OCI-LY7 (cell line): ENCODE measurements at regions not wholly inside any gene's neighbourhood (a gene's known extent, or its start where the extent isn't known, plus 50 kb on each side); places are given as distances from the start of the nearest gene placed in this dataset.
"Not testable (repeated sequence)": the region's sequence is repeated elsewhere in the genome, so short reads cannot be mapped to it uniquely, and the experiment has no call there.

Experiments used
- BruUV-seq: library from RNA; stranded (reverse); fragments of 400-500 nt; replicated peaks from 2 replicates; lab custom pipeline; 2021; lab: Mats Ljungman, UMichigan
- CTCF ChIA-PET: fragments of 300-600 bp; sonication (Branson Sonifier 250); formaldehyde crosslinking; loops from one replicate; lab custom pipeline; 2022; ENCODE audit warnings: antibody characterized with exemption; ENCODE audit not compliant: unreplicated experiment; lab: Charles Lee
- POLR2A ChIA-PET: fragments of 300-600 bp; sonication (Branson Sonifier 250); formaldehyde crosslinking; loops from one replicate; lab custom pipeline; 2022; ENCODE audit warnings: antibody characterized with exemption; lab: Charles Lee
- DNase-seq: peaks from one replicate; pipeline ENCODE4 v3.0.0-alpha.2; 2015; ENCODE audit warnings: low spot score
- H2AFZ ChIP-seq: fragments of 200-600 bp; sonication (generic), shearing (Covaris generic); 2 replicates; pipeline ENCODE4 v1.6.1; 2014; ENCODE audit warnings: mild to moderate bottlenecking, antibody characterized with exemption, low read length, moderate library complexity
- H3K27ac ChIP-seq: fragments of 200-600 bp; sonication (generic); 2 replicates; pipeline ENCODE4 v1.5.1; 2014; ENCODE audit warnings: mixed run types, low read depth, mild to moderate bottlenecking, moderate library complexity, low read length, inconsistent platforms; ENCODE audit not compliant: poor library complexity, severe bottlenecking
- H3K36me3 ChIP-seq: fragments of 200-600 bp; sonication (generic); 2 replicates; pipeline ENCODE4 v1.6.1; 2014; ENCODE audit warnings: mild to moderate bottlenecking, antibody characterized with exemption, low read length, moderate library complexity, mixed read lengths; ENCODE audit not compliant: insufficient read depth
- H3K4me1 ChIP-seq: fragments of 200-600 bp; sonication (generic); 2 replicates; pipeline ENCODE4 v1.5.1; 2014; ENCODE audit warnings: mild to moderate bottlenecking, low read length; ENCODE audit not compliant: insufficient read depth, poor library complexity, severe bottlenecking
- H3K4me2 ChIP-seq: fragments of 200-600 bp; sonication (generic); 2 replicates; pipeline ENCODE4 v1.6.1; 2014; ENCODE audit warnings: mild to moderate bottlenecking, low read length
- H3K4me3 ChIP-seq: fragments of 200-600 bp; sonication (generic); 2 replicates; pipeline ENCODE4 v1.5.1; 2014; ENCODE audit warnings: mild to moderate bottlenecking, low read depth, low read length; ENCODE audit not compliant: poor library complexity, severe bottlenecking
- H3K79me2 ChIP-seq: fragments of 200-600 bp; sonication (generic); 2 replicates; pipeline ENCODE4 v1.6.1; 2016; ENCODE audit warnings: low read depth, mild to moderate bottlenecking, low read length, moderate library complexity, mixed read lengths; ENCODE audit not compliant: insufficient read depth
- H3K9me2 ChIP-seq: fragments of 200-600 bp; sonication (generic); 2 replicates; pipeline ENCODE4 v1.6.1; 2016; ENCODE audit warnings: mild to moderate bottlenecking, low read length, mixed read lengths; ENCODE audit not compliant: insufficient read depth
- H3K9me3 ChIP-seq: fragments of 200-600 bp; sonication (generic); 2 replicates; pipeline ENCODE4 v1.6.1; 2014; ENCODE audit warnings: mild to moderate bottlenecking, mixed run types, low read length, mixed read lengths
- H4K20me1 ChIP-seq: fragments of 200-600 bp; sonication (generic); 2 replicates; pipeline ENCODE4 v1.6.1; 2014; ENCODE audit warnings: mild to moderate bottlenecking, antibody characterized with exemption, low read length, moderate library complexity, mixed read lengths; ENCODE audit not compliant: insufficient read depth
- EZH2phosphoT487 ChIP-seq: fragments of 200-600 bp; sonication (generic); IDR thresholded peaks from 2 replicates; pipeline ENCODE4 v1.6.1; 2018; ENCODE audit warnings: low read depth, borderline replicate concordance, mild to moderate bottlenecking, mixed run types, antibody characterized with exemption, low read length, moderate library complexity, mixed read lengths
- intact Hi-C: fragments of 100-400 bp; cut with micrococcal nuclease; formaldehyde crosslinking; loops from one replicate; pipeline ENCODE4 v1.10.0; 2022; ENCODE audit not compliant: unreplicated experiment
- TF ChIP-seq, protein P1 (sequence below): fragments of 200-600 bp; sonication (generic); conservative IDR thresholded peaks from 2 replicates; pipeline ENCODE4 v1.5.1; 2014; ENCODE audit warnings: mild to moderate bottlenecking, antibody characterized with exemption, low read length, moderate library complexity, mixed read lengths

DNA sequence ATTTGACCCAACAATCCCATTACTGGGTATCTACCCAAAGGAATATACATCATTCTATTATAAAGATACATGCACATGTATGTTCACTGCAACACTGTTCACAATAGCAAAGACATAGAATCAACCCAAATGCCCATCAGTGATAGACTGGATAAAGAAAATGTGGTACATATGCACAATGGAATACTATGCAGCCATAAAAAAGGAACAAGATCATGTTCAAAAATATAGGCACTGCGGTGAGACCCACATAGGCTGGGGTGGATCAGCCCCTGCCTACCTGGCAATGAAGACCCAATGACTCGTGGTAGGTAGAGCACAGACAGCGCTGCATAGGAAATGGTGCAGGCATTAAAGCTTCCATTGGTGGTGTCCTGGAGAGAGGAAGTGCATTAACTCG lies 88.6 kb upstream of the NFIL3 start:
- POLR2A ChIA-PET, BruUV-seq, H3K79me2 ChIP-seq, H3K4me3 ChIP-seq, H3K27ac ChIP-seq, H3K9me2 ChIP-seq, H3K9me3 ChIP-seq, CTCF ChIA-PET, H2AFZ ChIP-seq, H3K36me3 ChIP-seq, DNase-seq, intact Hi-C loops, H3K4me2 ChIP-seq, H4K20me1 ChIP-seq, H3K4me1 ChIP-seq: not testable (repeated sequence)

- Histone ChIP-seq H4K20me1 (no peaks in the 10 kb centered on the region), H3K4me3 (no peak overlapping the region), H3K79me2 (no peaks in the 10 kb centered on the region), H3K36me3 (no peaks in the 10 kb centered on the region), H3K4me2 (no peak overlapping the region), H2AFZ (no peak overlapping the region), H3K9me2 (no peaks in the 10 kb centered on the region), H3K27ac (no peak overlapping the region), H3K9me3 (no peaks in the 10 kb centered on the region), H3K4me1 (no peaks in the 10 kb centered on the region)
- BruUV-seq = no TSS peak
- ChIA-PET CTCF (no interaction called here), POLR2A (no interaction called here)
- no peak for DNase-seq
- TF ChIP-seq EZH2phosphoT487 = no peak
- TF ChIP-seq, protein P1, sequence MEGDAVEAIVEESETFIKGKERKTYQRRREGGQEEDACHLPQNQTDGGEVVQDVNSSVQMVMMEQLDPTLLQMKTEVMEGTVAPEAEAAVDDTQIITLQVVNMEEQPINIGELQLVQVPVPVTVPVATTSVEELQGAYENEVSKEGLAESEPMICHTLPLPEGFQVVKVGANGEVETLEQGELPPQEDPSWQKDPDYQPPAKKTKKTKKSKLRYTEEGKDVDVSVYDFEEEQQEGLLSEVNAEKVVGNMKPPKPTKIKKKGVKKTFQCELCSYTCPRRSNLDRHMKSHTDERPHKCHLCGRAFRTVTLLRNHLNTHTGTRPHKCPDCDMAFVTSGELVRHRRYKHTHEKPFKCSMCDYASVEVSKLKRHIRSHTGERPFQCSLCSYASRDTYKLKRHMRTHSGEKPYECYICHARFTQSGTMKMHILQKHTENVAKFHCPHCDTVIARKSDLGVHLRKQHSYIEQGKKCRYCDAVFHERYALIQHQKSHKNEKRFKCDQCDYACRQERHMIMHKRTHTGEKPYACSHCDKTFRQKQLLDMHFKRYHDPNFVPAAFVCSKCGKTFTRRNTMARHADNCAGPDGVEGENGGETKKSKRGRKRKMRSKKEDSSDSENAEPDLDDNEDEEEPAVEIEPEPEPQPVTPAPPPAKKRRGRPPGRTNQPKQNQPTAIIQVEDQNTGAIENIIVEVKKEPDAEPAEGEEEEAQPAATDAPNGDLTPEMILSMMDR = no peak
- intact Hi-C loops = no loop called here
These were observed 80.0 kb upstream of the NFIL3 start for GRCh38 chr9:91503673-91504081.

DNA sequence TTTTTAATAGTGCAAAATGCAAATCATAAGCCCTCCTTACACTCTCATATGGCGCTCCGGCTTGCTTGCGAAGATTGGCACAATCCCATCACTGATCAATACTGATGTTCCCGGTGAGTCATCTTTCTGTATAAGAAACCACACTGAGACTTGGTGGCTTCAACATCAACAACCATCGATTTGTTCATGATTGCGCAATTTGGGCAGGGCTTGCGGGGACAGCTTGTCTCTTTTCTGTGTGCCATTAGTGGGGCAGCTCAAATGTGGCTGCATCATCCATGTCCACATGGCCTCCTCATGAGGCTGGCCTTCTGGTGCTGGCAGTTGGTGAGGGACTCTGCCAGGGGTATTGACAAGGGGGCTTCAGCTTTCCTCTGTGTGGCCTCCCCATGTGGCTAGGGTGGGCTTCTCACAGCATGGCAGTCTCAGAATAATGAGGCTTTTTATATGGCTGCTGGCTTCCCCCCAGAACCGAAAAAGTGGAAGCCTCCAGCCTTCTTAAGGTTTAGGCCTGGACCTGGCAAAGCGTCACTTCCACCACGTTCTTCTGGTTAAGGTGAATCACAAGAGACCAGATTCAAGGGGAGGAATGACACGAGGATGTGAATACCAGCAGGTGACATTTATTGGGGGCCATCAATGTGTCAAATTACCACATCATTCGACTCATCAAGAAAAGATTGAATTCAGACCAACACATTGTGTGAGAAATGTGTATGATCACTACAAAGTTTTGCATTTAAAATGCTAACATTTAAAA lies 79.5 kb upstream of the NFIL3 start:
- Histone ChIP-seq H3K4me2 (no peak overlapping the region), H3K4me3 (no peak overlapping the region), H3K9me3 (no peaks in the 10 kb centered on the region), H4K20me1 (no peaks in the 10 kb centered on the region), H3K27ac (no peak overlapping the region), H3K79me2 (no peaks in the 10 kb centered on the region), H2AFZ (no peak overlapping the region), H3K36me3 (no peaks in the 10 kb centered on the region), H3K9me2 (no peaks in the 10 kb centered on the region), H3K4me1 (no peaks in the 10 kb centered on the region)
- DNase-seq = no peak
- BruUV-seq = no TSS peak
- TF ChIP-seq, protein P1 = no peak
- TF ChIP-seq EZH2phosphoT487 = no peak
- intact Hi-C loops = no loop called here
- ChIA-PET CTCF (no interaction called here), POLR2A (no interaction called here)
